A673 (cell line): ENCODE measurements at regions not wholly inside any gene's neighbourhood (a gene's known extent, or its start where the extent isn't known, plus 50 kb on each side); places are given as distances from the start of the nearest gene placed in this dataset.

Source experiments
- EZH2 ChIP-seq: fragments of 200-600 bp; sonication (generic); IDR thresholded peaks from 2 replicates; pipeline ENCODE4 v1.6.1; 2017; ENCODE audit warnings: borderline replicate concordance, low read depth, mild to moderate bottlenecking, mixed read lengths, antibody characterized with exemption, low read length; ENCODE audit not compliant: poor library complexity, severe bottlenecking
- TF ChIP-seq, protein P1 (sequence below): fragments of 300-800, 200-600 bp; sonication (generic); conservative IDR thresholded peaks from 2 replicates; pipeline ENCODE4 v1.5.1; 2017; ENCODE audit warnings: low read depth, mild to moderate bottlenecking, antibody characterized with exemption, low read length, moderate library complexity, mixed read lengths

- TF ChIP-seq, protein P1, sequence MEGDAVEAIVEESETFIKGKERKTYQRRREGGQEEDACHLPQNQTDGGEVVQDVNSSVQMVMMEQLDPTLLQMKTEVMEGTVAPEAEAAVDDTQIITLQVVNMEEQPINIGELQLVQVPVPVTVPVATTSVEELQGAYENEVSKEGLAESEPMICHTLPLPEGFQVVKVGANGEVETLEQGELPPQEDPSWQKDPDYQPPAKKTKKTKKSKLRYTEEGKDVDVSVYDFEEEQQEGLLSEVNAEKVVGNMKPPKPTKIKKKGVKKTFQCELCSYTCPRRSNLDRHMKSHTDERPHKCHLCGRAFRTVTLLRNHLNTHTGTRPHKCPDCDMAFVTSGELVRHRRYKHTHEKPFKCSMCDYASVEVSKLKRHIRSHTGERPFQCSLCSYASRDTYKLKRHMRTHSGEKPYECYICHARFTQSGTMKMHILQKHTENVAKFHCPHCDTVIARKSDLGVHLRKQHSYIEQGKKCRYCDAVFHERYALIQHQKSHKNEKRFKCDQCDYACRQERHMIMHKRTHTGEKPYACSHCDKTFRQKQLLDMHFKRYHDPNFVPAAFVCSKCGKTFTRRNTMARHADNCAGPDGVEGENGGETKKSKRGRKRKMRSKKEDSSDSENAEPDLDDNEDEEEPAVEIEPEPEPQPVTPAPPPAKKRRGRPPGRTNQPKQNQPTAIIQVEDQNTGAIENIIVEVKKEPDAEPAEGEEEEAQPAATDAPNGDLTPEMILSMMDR: no peak
- TF ChIP-seq EZH2: no peak
Measured at GRCh38 chr15:49731187-49732099, 110.6 kb downstream of the DTWD1 start.
